IMR-90 (cell line): ENCODE measurements at regions not wholly inside any gene's neighbourhood (a gene's known extent, or its start where the extent isn't known, plus 50 kb on each side); places are given as distances from the start of the nearest gene placed in this dataset.

Experiments
- ATAC-seq: fragments of 200-7000 bp; cut with Tn5 transposase; 2 replicates; pipeline ENCODE4 v1.9.1; 2020; ENCODE audit warnings: low read depth, mild to moderate bottlenecking, moderate library complexity
- BruUV-seq: library from RNA; stranded (reverse); fragments of 400-500 nt; replicated peaks from 2 replicates; lab custom pipeline; 2021; lab: Mats Ljungman, UMichigan
- CTCF ChIA-PET: fragments of 300-600 bp; formaldehyde crosslinking; extraction: SDS; loops from one replicate; lab custom pipeline; 2021; ENCODE audit warnings: antibody characterized with exemption; lab: Yijun Ruan, JAX
- POLR2A ChIA-PET: fragments of 300-600 bp; sonication (Branson Sonifier 250); formaldehyde crosslinking; loops from one replicate; lab custom pipeline; 2022; ENCODE audit warnings: antibody characterized with exemption; ENCODE audit not compliant: unreplicated experiment; lab: Charles Lee
- DNase-seq: peaks from one replicate; pipeline ENCODE4 v3.0.0; 2013
- H2AFZ ChIP-seq: replicated peaks from 2 replicates; pipeline ENCODE3; 2013; ENCODE audit warnings: low read length, mild to moderate bottlenecking; ENCODE audit not compliant: poor library complexity
- H2AK5ac ChIP-seq: 2 replicates; pipeline ENCODE4 v1.6.1; 2013; ENCODE audit warnings: low read depth, low read length, inconsistent platforms
- H2AK9ac ChIP-seq: replicated peaks from 2 replicates; pipeline ENCODE3; 2013; ENCODE audit warnings: mild to moderate bottlenecking, low read depth, low read length, moderate library complexity; ENCODE audit not compliant: poor library complexity
- H2BK120ac ChIP-seq: 2 replicates; pipeline ENCODE4 v1.6.1; 2013; ENCODE audit warnings: low read depth, low read length, inconsistent platforms
- H2BK15ac ChIP-seq: 3 replicates; pipeline ENCODE4 v1.6.1; 2013; ENCODE audit warnings: low read depth, low read length, inconsistent platforms
- H2BK20ac ChIP-seq: 2 replicates; pipeline ENCODE4 v1.6.1; 2013; ENCODE audit warnings: low read depth, mild to moderate bottlenecking, inconsistent platforms, low read length, moderate library complexity
- H2BK5ac ChIP-seq: 2 replicates; pipeline ENCODE4 v1.6.1; 2013; ENCODE audit warnings: mild to moderate bottlenecking, low read depth, low read length, inconsistent platforms; ENCODE audit not compliant: poor library complexity, severe bottlenecking
- H3K14ac ChIP-seq: replicated peaks from 2 replicates; pipeline ENCODE4 v1.6.1; 2013; ENCODE audit warnings: low read depth, low read length, inconsistent platforms
- H3K18ac ChIP-seq: 2 replicates; pipeline ENCODE4 v1.6.1; 2013; ENCODE audit warnings: low read depth, low read length, control low read depth
- H3K23ac ChIP-seq: 2 replicates; pipeline ENCODE4 v1.6.1; 2013; ENCODE audit warnings: low read depth, low read length, inconsistent platforms
- H3K27ac ChIP-seq: 2 replicates; pipeline ENCODE4 v1.5.1; 2013; ENCODE audit warnings: mild to moderate bottlenecking, control low read depth, low read length; ENCODE audit not compliant: insufficient read depth
- H3K27me3 ChIP-seq: 2 replicates; pipeline ENCODE4 v1.6.1; 2013; ENCODE audit warnings: low read length; ENCODE audit not compliant: control insufficient read depth, insufficient read depth
- H3K36me3 ChIP-seq: 2 replicates; pipeline ENCODE4 v1.6.1; 2013; ENCODE audit warnings: low read length, mixed read lengths; ENCODE audit not compliant: control insufficient read depth, insufficient read depth
- H3K4ac ChIP-seq: 2 replicates; pipeline ENCODE4 v1.6.1; 2013; ENCODE audit warnings: low read depth, low read length, inconsistent platforms
- H3K4me1 ChIP-seq: 2 replicates; pipeline ENCODE4 v1.6.1; 2013; ENCODE audit warnings: low read length, mixed read lengths; ENCODE audit not compliant: control insufficient read depth, insufficient read depth
- H3K4me2 ChIP-seq: 2 replicates; pipeline ENCODE4 v1.6.1; 2013; ENCODE audit warnings: low read depth, mild to moderate bottlenecking, control low read depth, low read length, moderate library complexity
- H3K4me3 ChIP-seq: 2 replicates; pipeline ENCODE4 v1.5.1; 2013; ENCODE audit warnings: low read depth, mild to moderate bottlenecking, control low read depth, low read length, moderate library complexity; ENCODE audit not compliant: insufficient read depth
- H3K56ac ChIP-seq: 2 replicates; pipeline ENCODE4 v1.6.1; 2013; ENCODE audit warnings: low read length, inconsistent platforms; ENCODE audit not compliant: insufficient read depth; ENCODE audit errors: extremely low read depth
- H3K79me1 ChIP-seq, 2 experiments: 2 replicates each; pipeline ENCODE4 v1.6.1; 2013; ENCODE audit warnings: low read length in 2 of 2, inconsistent platforms in 1 of 2, low read depth in 1 of 2
- H3K9ac ChIP-seq: 2 replicates; pipeline ENCODE4 v1.6.1; 2013; ENCODE audit warnings: low read depth, low read length, control low read depth
- H3K9me1 ChIP-seq: 2 replicates; pipeline ENCODE4 v1.6.1; 2013; ENCODE audit warnings: low read length, inconsistent platforms; ENCODE audit not compliant: insufficient read depth
- H3K9me3 ChIP-seq: 2 replicates; pipeline ENCODE4 v1.6.1; 2013; ENCODE audit warnings: low read length; ENCODE audit not compliant: control insufficient read depth, insufficient read depth
- H4K20me1 ChIP-seq: 2 replicates; pipeline ENCODE4 v1.6.1; 2013; ENCODE audit warnings: low read length, inconsistent platforms; ENCODE audit not compliant: insufficient read depth
- H4K5ac ChIP-seq: 2 replicates; pipeline ENCODE4 v1.6.1; 2013; ENCODE audit warnings: mild to moderate bottlenecking, low read depth, low read length, control low read depth
- H4K8ac ChIP-seq, 2 experiments: 2 replicates each; pipeline ENCODE4 v1.6.1; 2013; ENCODE audit warnings: low read depth in 2 of 2, low read length in 2 of 2, control low read depth in 1 of 2, inconsistent platforms in 1 of 2
- H4K91ac ChIP-seq: 2 replicates; pipeline ENCODE4 v1.6.1; 2013; ENCODE audit warnings: low read depth, low read length, inconsistent platforms; ENCODE audit not compliant: insufficient read depth
- BHLHE40 ChIP-seq: fragments of 150-350 bp; IDR thresholded peaks from 2 replicates; pipeline ENCODE4 v1.6.1; 2016; ENCODE audit warnings: mild to moderate bottlenecking, low read depth, low read length
- CEBPB ChIP-seq: IDR thresholded peaks from 2 replicates; pipeline ENCODE4 v1.6.1; 2012; ENCODE audit warnings: low read depth, low read length, improper control_type of control experiment
- MAFK ChIP-seq: IDR thresholded peaks from 2 replicates; pipeline ENCODE4 v1.6.1; 2012; ENCODE audit warnings: low read depth, low read length, improper control_type of control experiment
- MAZ ChIP-seq: IDR thresholded peaks from 2 replicates; pipeline ENCODE4 v1.6.1; 2012; ENCODE audit warnings: low read depth, mild to moderate bottlenecking, low read length, improper control_type of control experiment, moderate library complexity, borderline replicate concordance
- NFE2L2 ChIP-seq: fragments of 150-350 bp; IDR thresholded peaks from 2 replicates; pipeline ENCODE4 v1.6.1; 2016; ENCODE audit warnings: low read depth, mild to moderate bottlenecking, low read length
- POLR2A ChIP-seq: IDR thresholded peaks from 2 replicates; pipeline ENCODE4 v1.6.1; 2012; ENCODE audit warnings: mild to moderate bottlenecking, low read depth, low read length
- RAD21 ChIP-seq: IDR thresholded peaks from 2 replicates; pipeline ENCODE4 v1.6.1; 2012; ENCODE audit warnings: low read length, improper control_type of control experiment
- RCOR1 ChIP-seq: IDR thresholded peaks from 2 replicates; pipeline ENCODE4 v1.6.1; 2012; ENCODE audit warnings: mild to moderate bottlenecking, low read length, improper control_type of control experiment; ENCODE audit not compliant: insufficient replicate concordance
- SMC3 ChIP-seq: fragments of 150-350 bp; IDR thresholded peaks from 2 replicates; pipeline ENCODE4 v1.6.1; 2016; ENCODE audit warnings: low read depth, mild to moderate bottlenecking, antibody characterized with exemption, low read length, moderate library complexity
- WGBS, 2 experiments: methylation state at CpG; one replicate each; pipeline versions ENCODE4 v1.1.5 to v1.1.7; 2013; ENCODE audit warnings: missing lambda C conversion rate in 2 of 2; ENCODE audit not compliant: insufficient read length in 1 of 2; ENCODE audit errors: extremely low coverage in 2 of 2; 5-methylcytosine and 5-hydroxymethylcytosine counted together
- dilution Hi-C: fragments of 300-500 bp; cut with HindIII; formaldehyde crosslinking; loops from one replicate; pipeline ENCODE4 v1.14.3; 2018; ENCODE audit warnings: low sequenced_read_pairs; ENCODE audit not compliant: unreplicated experiment
- in situ Hi-C: fragments of 300-500 bp; cut with MboI; formaldehyde crosslinking; loops from 3 replicates; pipeline ENCODE4 v1.14.3; 2019; ENCODE audit warnings: low sequenced_read_pairs, inconsistent platforms, mixed read lengths
- intact Hi-C: fragments of 100-400 bp; cut with micrococcal nuclease; formaldehyde crosslinking; loops from 2 replicates; pipeline ENCODE4 v1.10.0; 2022
- TF ChIP-seq, protein P1 (sequence below): fragments of 150-350 bp; IDR thresholded peaks from 2 replicates; pipeline ENCODE4 v1.6.1; 2017; ENCODE audit warnings: mild to moderate bottlenecking, antibody characterized with exemption, low read length, low read depth
- TF ChIP-seq, protein P2 (sequence below): conservative IDR thresholded peaks from 2 replicates; pipeline ENCODE4 v1.5.1; 2012; ENCODE audit warnings: mild to moderate bottlenecking, low read depth, low read length, improper control_type of control experiment
- TF ChIP-seq, protein P3 (sequence below): fragments of 150-350 bp; IDR thresholded peaks from 2 replicates; pipeline ENCODE4 v1.6.1; 2016; ENCODE audit warnings: low read depth, mild to moderate bottlenecking, low read length, moderate library complexity, borderline replicate concordance

DNA sequence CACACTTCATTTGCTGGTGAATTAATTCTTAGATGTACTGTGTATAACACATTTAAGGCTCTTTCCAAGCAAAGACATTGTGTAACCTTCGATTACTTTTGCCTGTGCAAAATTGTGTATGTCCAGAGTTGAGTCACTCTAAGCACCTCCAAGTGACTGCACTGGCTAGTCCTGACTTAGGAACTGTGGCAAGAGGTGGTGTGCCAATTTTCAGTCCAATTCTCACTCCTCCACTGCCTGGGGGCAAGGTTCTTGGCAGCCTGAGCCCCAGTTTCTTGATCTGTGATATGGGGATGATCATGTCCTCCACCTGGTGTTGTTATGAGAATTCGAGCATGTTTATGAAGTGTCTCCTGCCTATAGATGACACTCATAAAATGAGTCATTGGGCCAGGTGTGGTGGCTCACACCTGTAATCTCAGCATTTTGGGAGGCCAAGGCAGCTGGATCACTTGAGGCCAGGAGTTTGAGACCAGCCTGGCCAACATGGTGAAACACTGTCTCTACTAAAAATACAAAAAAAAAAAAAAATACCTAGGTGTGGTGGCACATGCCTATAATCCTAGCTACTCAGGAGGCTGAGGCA is 105.3 kb upstream of the CDYL start:
- H2AK9ac ChIP-seq = peak overlapping the region; percentile 69
- ChIA-PET CTCF (interaction anchor here (0.6 kb wide), 1 partner anchor 117 kb away, joined by 6 read pairs; no protein-coding TSS in a partner anchor), POLR2A (no interaction called here)
- no peak overlapping the region for H2AK5ac ChIP-seq
- no TSS peak for BruUV-seq
- H2BK5ac ChIP-seq = no peak overlapping the region
- H3K79me1 ChIP-seq = no peaks in the 10 kb centered on the region
- no peak overlapping the region for H3K4ac ChIP-seq
- no peaks in the 10 kb centered on the region for H3K36me3 ChIP-seq
- H3K27ac ChIP-seq = no peak overlapping the region
- H3K9me1 ChIP-seq = peaks cover 14% of the 10 kb centered on the region; the same call in 1 of the 2 replicates
- dilution Hi-C loops (no loop called here), in situ Hi-C loops (no loop called here), intact Hi-C loops (no loop called here)
- H4K8ac ChIP-seq = no peak overlapping the region
- no peak overlapping the region for H3K14ac ChIP-seq
- no CpG with 5 or more reads among the region's 2 CpGs for WGBS, 2 experiments
- H3K56ac ChIP-seq = no peak overlapping the region
- TF ChIP-seq RAD21 (no peak), BHLHE40 (no peak), MAZ (no peak), CEBPB (no peak), RCOR1 (no peak), MAFK (no peak), SMC3 (no peak), NFE2L2 (no peak), POLR2A (no peak)
- TF ChIP-seq, protein P1, sequence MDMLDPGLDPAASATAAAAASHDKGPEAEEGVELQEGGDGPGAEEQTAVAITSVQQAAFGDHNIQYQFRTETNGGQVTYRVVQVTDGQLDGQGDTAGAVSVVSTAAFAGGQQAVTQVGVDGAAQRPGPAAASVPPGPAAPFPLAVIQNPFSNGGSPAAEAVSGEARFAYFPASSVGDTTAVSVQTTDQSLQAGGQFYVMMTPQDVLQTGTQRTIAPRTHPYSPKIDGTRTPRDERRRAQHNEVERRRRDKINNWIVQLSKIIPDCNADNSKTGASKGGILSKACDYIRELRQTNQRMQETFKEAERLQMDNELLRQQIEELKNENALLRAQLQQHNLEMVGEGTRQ = no peak
- TF ChIP-seq, protein P2, sequence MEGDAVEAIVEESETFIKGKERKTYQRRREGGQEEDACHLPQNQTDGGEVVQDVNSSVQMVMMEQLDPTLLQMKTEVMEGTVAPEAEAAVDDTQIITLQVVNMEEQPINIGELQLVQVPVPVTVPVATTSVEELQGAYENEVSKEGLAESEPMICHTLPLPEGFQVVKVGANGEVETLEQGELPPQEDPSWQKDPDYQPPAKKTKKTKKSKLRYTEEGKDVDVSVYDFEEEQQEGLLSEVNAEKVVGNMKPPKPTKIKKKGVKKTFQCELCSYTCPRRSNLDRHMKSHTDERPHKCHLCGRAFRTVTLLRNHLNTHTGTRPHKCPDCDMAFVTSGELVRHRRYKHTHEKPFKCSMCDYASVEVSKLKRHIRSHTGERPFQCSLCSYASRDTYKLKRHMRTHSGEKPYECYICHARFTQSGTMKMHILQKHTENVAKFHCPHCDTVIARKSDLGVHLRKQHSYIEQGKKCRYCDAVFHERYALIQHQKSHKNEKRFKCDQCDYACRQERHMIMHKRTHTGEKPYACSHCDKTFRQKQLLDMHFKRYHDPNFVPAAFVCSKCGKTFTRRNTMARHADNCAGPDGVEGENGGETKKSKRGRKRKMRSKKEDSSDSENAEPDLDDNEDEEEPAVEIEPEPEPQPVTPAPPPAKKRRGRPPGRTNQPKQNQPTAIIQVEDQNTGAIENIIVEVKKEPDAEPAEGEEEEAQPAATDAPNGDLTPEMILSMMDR = no peak
- TF ChIP-seq, protein P3, sequence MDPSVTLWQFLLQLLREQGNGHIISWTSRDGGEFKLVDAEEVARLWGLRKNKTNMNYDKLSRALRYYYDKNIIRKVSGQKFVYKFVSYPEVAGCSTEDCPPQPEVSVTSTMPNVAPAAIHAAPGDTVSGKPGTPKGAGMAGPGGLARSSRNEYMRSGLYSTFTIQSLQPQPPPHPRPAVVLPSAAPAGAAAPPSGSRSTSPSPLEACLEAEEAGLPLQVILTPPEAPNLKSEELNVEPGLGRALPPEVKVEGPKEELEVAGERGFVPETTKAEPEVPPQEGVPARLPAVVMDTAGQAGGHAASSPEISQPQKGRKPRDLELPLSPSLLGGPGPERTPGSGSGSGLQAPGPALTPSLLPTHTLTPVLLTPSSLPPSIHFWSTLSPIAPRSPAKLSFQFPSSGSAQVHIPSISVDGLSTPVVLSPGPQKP = no peak
- no peak overlapping the region for H3K18ac ChIP-seq
- H3K4me2 ChIP-seq = no peak overlapping the region
- no peak overlapping the region for H3K4me3 ChIP-seq
- no peak overlapping the region for H2BK120ac ChIP-seq
- H2BK20ac ChIP-seq = no peak overlapping the region
- peaks cover 9% of the 10 kb centered on the region for H3K4me1 ChIP-seq
- ATAC-seq (no peak), DNase-seq (peak; percentile 22)
- no peaks in the 10 kb centered on the region for H4K20me1 ChIP-seq
- H4K5ac ChIP-seq = no peak overlapping the region
- no peak overlapping the region for H2AFZ ChIP-seq
- H3K27me3 ChIP-seq = no peaks in the 10 kb centered on the region; the same call in none of the 2 replicates
- H2BK15ac ChIP-seq = no peak overlapping the region
- no peak overlapping the region for H3K9ac ChIP-seq
- no peak overlapping the region for H4K91ac ChIP-seq
- no peak overlapping the region for H3K23ac ChIP-seq
- H3K9me3 ChIP-seq = no peaks in the 10 kb centered on the region
